CD4-positive, alpha-beta T cell treated with Interferon alpha-2 for 1 hour (primary cell): ENCODE measurements at regions not wholly inside any gene's neighbourhood (a gene's known extent, or its start where the extent isn't known, plus 50 kb on each side); places are given as distances from the start of the nearest gene placed in this dataset.
"Not testable (repeated sequence)": the region's sequence is repeated elsewhere in the genome, so short reads cannot be mapped to it uniquely, and the experiment has no call there.

Experiments used
- DNase-seq, 2 donors: peaks; one replicate each; pipeline ENCODE4 v3.0.0-alpha.2; 2020 to 2022

GRCh38 chr4:27770895-27771294 is 910.3 kb downstream of the STIM2 start:
- no peak for DNase-seq

GRCh38 chr4:27775156-27775555 is 914.5 kb downstream of the STIM2 start:
- DNase-seq = no peak

GRCh38 chr4:27779827-27780226 is 919.2 kb downstream of the STIM2 start:
- DNase-seq = no peak

- DNase-seq = no peak
Measured at GRCh38 chr4:27787195-27787594, 926.6 kb downstream of the STIM2 start.

- DNase-seq = no peak
Measured at GRCh38 chr4:27789773-27790172, 929.1 kb downstream of the STIM2 start.

- DNase-seq = no peak
Measured at GRCh38 chr4:27790911-27791310, 930.3 kb downstream of the STIM2 start.

- DNase-seq = no peak
Measured at GRCh38 chr4:27791640-27792039, 931.0 kb downstream of the STIM2 start.

GRCh38 chr4:27807207-27807606 is 946.6 kb downstream of the STIM2 start:
- no peak for DNase-seq

- no peak for DNase-seq
Measured at GRCh38 chr4:27811948-27812347, 951.3 kb downstream of the STIM2 start.

GRCh38 chr4:27813226-27813625 is 952.6 kb downstream of the STIM2 start:
- DNase-seq = not testable (repeated sequence)

- not testable (repeated sequence) for DNase-seq
Measured at GRCh38 chr4:27813699-27814425, 953.2 kb downstream of the STIM2 start.

- DNase-seq = no peak
Measured at GRCh38 chr4:27819246-27819645, 958.6 kb downstream of the STIM2 start.

GRCh38 chr4:27828843-27829242 is 968.2 kb downstream of the STIM2 start:
- DNase-seq = no peak

GRCh38 chr4:27830251-27830650 is 969.6 kb downstream of the STIM2 start:
- no peak for DNase-seq

GRCh38 chr4:27835851-27836250 is 975.2 kb downstream of the STIM2 start:
- DNase-seq = no peak

- no peak for DNase-seq
Measured at GRCh38 chr4:27836523-27836922, 975.9 kb downstream of the STIM2 start.

GRCh38 chr4:27843776-27844175 is 983.1 kb downstream of the STIM2 start:
- DNase-seq = no peak

- no peak for DNase-seq
Measured at GRCh38 chr4:27844376-27844775, 983.7 kb downstream of the STIM2 start.

GRCh38 chr4:27846951-27847350 is 986.3 kb downstream of the STIM2 start:
- no peak for DNase-seq

- no peak for DNase-seq
Measured at GRCh38 chr4:27861381-27861787, 1000.7 kb downstream of the STIM2 start.

- no peak for DNase-seq
Measured at GRCh38 chr4:27861802-27862201, 1001.2 kb downstream of the STIM2 start.

GRCh38 chr4:27873596-27873995 is 1013.0 kb downstream of the STIM2 start:
- no peak for DNase-seq

GRCh38 chr4:27881705-27882104 is 1021.1 kb downstream of the STIM2 start:
- no peak for DNase-seq

- DNase-seq = no peak
Measured at GRCh38 chr4:27886120-27886519, 1025.5 kb downstream of the STIM2 start.

- no peak for DNase-seq
Measured at GRCh38 chr4:27887646-27888045, 1027.0 kb downstream of the STIM2 start.
